ENCODE measurements at regions not wholly inside any gene's neighbourhood (a gene's known extent, or its start where the extent isn't known, plus 50 kb on each side); places are given as distances from the start of the nearest gene placed in this dataset.

DNA sequence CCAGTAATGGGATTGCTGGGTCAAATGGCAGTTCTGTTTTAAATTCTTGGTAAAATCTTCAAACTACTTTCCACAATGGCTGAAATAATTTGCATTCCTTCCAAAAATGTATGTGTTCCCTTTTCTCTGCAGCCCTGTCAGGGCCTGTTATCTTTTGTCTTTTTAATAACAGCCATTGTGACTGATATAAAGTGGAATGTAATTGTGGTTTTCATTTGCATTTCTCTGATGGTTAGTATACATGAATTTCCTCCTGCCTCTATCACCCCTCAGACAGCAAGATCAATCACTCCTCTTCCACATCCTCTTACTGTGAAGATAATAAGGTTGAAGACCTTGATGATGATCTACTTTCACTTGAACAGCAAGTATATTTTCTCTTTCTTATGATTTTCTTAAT lies 304.8 kb upstream of the FSIP2 start:
- TF ChIP-seq, protein P1, sequence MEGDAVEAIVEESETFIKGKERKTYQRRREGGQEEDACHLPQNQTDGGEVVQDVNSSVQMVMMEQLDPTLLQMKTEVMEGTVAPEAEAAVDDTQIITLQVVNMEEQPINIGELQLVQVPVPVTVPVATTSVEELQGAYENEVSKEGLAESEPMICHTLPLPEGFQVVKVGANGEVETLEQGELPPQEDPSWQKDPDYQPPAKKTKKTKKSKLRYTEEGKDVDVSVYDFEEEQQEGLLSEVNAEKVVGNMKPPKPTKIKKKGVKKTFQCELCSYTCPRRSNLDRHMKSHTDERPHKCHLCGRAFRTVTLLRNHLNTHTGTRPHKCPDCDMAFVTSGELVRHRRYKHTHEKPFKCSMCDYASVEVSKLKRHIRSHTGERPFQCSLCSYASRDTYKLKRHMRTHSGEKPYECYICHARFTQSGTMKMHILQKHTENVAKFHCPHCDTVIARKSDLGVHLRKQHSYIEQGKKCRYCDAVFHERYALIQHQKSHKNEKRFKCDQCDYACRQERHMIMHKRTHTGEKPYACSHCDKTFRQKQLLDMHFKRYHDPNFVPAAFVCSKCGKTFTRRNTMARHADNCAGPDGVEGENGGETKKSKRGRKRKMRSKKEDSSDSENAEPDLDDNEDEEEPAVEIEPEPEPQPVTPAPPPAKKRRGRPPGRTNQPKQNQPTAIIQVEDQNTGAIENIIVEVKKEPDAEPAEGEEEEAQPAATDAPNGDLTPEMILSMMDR (IDR thresholded peaks at IDR 0.05), result no peak
- TF ChIP-seq POLR2A (IDR thresholded peaks at IDR 0.05), result no peak

Data from esophagus squamous epithelium (tissue), 4 donors.